Endodermal cell (in vitro differentiated cells): ENCODE measurements at regions not wholly inside any gene's neighbourhood (a gene's known extent, or its start where the extent isn't known, plus 50 kb on each side); places are given as distances from the start of the nearest gene placed in this dataset.

Experiments
- DNase-seq: peaks from one replicate; pipeline ENCODE4 v3.0.0-alpha.2; 2017
- H3K27ac ChIP-seq: 2 replicates; pipeline ENCODE4 v1.5.1; 2013; ENCODE audit warnings: mild to moderate bottlenecking, low read depth, low read length, moderate library complexity
- H3K27me3 ChIP-seq: 2 replicates; pipeline ENCODE4 v1.6.1; 2013; ENCODE audit warnings: mild to moderate bottlenecking, low read length, moderate library complexity; ENCODE audit not compliant: insufficient read depth, control insufficient read depth, poor library complexity, severe bottlenecking
- H3K36me3 ChIP-seq: 2 replicates; pipeline ENCODE4 v1.7.0; 2013; ENCODE audit warnings: mild to moderate bottlenecking, low read length, moderate library complexity; ENCODE audit not compliant: control insufficient read depth, insufficient read depth
- H3K4me1 ChIP-seq: one replicate; pipeline ENCODE4 v1.7.0; 2013; ENCODE audit warnings: low read length; ENCODE audit not compliant: control insufficient read depth, insufficient read depth
- H3K4me3 ChIP-seq: 2 replicates; pipeline ENCODE4 v1.5.1; 2013; ENCODE audit warnings: mild to moderate bottlenecking, low read length, moderate library complexity
- H3K9ac ChIP-seq: 2 replicates; pipeline ENCODE4 v1.6.1; 2013; ENCODE audit warnings: mild to moderate bottlenecking, low read length, moderate library complexity; ENCODE audit not compliant: poor library complexity, severe bottlenecking; ENCODE audit errors: extremely low read depth
- H3K9me3 ChIP-seq: 2 replicates; pipeline ENCODE4 v1.6.1; 2013; ENCODE audit warnings: mild to moderate bottlenecking, low read length, moderate library complexity; ENCODE audit not compliant: control insufficient read depth
- H3K27ac Mint-ChIP-seq: 2 replicates; pipeline ENCODE4 v1.8.0; 2020; ENCODE audit warnings: mixed read lengths
- H3K27me3 Mint-ChIP-seq: 2 replicates; pipeline ENCODE4 v1.8.0; 2021; ENCODE audit warnings: mild to moderate bottlenecking, mixed read lengths; ENCODE audit not compliant: insufficient read depth
- H3K36me3 Mint-ChIP-seq: 2 replicates; pipeline ENCODE4 v1.8.0; 2020; ENCODE audit warnings: low read depth, mixed read lengths
- H3K4me1 Mint-ChIP-seq: 2 replicates; pipeline ENCODE4 v1.8.0; 2020; ENCODE audit warnings: mixed read lengths
- H3K4me3 Mint-ChIP-seq: 2 replicates; pipeline ENCODE4 v1.8.0; 2020; ENCODE audit warnings: mild to moderate bottlenecking, moderate library complexity, mixed read lengths
- H3K9me3 Mint-ChIP-seq: 2 replicates; pipeline ENCODE4 v1.8.0; 2020; ENCODE audit warnings: mild to moderate bottlenecking, mixed read lengths
- CTCF ChIP-seq: fragments of 200-600 bp; sonication (generic); conservative IDR thresholded peaks from 2 replicates; pipeline ENCODE4 v1.5.0; 2021; ENCODE audit warnings: antibody characterized with exemption, mild to moderate bottlenecking
- WGBS, 2 experiments: methylation state at CpG; one replicate each; pipeline versions ENCODE4 v1.1.5 to v1.1.7; 2013; ENCODE audit warnings: missing lambda C conversion rate in 2 of 2, mixed read lengths in 1 of 2; ENCODE audit not compliant: insufficient coverage in 1 of 2, insufficient read length in 1 of 2; 5-methylcytosine and 5-hydroxymethylcytosine counted together

GRCh38 chr3:95200384-95200783 is 1137.5 kb downstream of the NSUN3 start:
- no peaks in the 10 kb centered on the region for H3K4me1 Mint-ChIP-seq
- no peak overlapping the region for H3K4me3 Mint-ChIP-seq
- no peak overlapping the region for H3K27ac Mint-ChIP-seq
- H3K9me3 Mint-ChIP-seq, result no peaks in the 10 kb centered on the region
- no peak for TF ChIP-seq CTCF
- Histone ChIP-seq H3K36me3 (no peaks in the 10 kb centered on the region), H3K9me3 (no peaks in the 10 kb centered on the region), H3K4me1 (no peaks in the 10 kb centered on the region), H3K27ac (no peak overlapping the region), H3K4me3 (no peak overlapping the region), H3K9ac (no peak overlapping the region), H3K27me3 (no peaks in the 10 kb centered on the region)
- no peaks in the 10 kb centered on the region for H3K27me3 Mint-ChIP-seq
- DNase-seq, result no peak
- H3K36me3 Mint-ChIP-seq, result no peaks in the 10 kb centered on the region
- 100% methylated on average over 1 of the region's 1 CpG for WGBS, 2 experiments

- peaks cover 4% of the 10 kb centered on the region for H3K36me3 Mint-ChIP-seq
- no peak for TF ChIP-seq CTCF
- Histone ChIP-seq H3K36me3 (no peaks in the 10 kb centered on the region), H3K4me3 (no peak overlapping the region), H3K27me3 (no peaks in the 10 kb centered on the region), H3K27ac (no peak overlapping the region), H3K9me3 (peaks cover 14% of the 10 kb centered on the region), H3K4me1 (no peaks in the 10 kb centered on the region), H3K9ac (no peak overlapping the region)
- no peaks in the 10 kb centered on the region for H3K4me1 Mint-ChIP-seq
- DNase-seq, result no peak
- no peak overlapping the region for H3K27ac Mint-ChIP-seq
- WGBS, 2 experiments, result 78% methylated on average over 1 of the region's 1 CpG; no CpG with 5 or more reads in 1 of the 2 experiments
- H3K9me3 Mint-ChIP-seq, result peaks cover 6% of the 10 kb centered on the region
- no peaks in the 10 kb centered on the region for H3K27me3 Mint-ChIP-seq
- no peak overlapping the region for H3K4me3 Mint-ChIP-seq
Measured at GRCh38 chr3:95210878-95211277, 1148.0 kb downstream of the NSUN3 start.

- no peaks in the 10 kb centered on the region for H3K4me1 ChIP-seq
- peaks cover 26% of the 10 kb centered on the region for H3K9me3 ChIP-seq
- no peak overlapping the region for H3K27ac ChIP-seq
- H3K4me3 ChIP-seq, result no peak overlapping the region
- Mint-ChIP-seq H3K4me1 (no peaks in the 10 kb centered on the region), H3K36me3 (peaks cover 8% of the 10 kb centered on the region), H3K9me3 (peaks cover 15% of the 10 kb centered on the region), H3K27ac (no peak overlapping the region), H3K4me3 (no peak overlapping the region), H3K27me3 (no peaks in the 10 kb centered on the region)
- no peak for TF ChIP-seq CTCF
- WGBS, 2 experiments, result 95 to 100% methylated on average over 1 to 2 of the region's 2 CpGs
- H3K27me3 ChIP-seq, result no peaks in the 10 kb centered on the region
- no peak overlapping the region for H3K9ac ChIP-seq
- DNase-seq, result no peak
- no peaks in the 10 kb centered on the region for H3K36me3 ChIP-seq
Measured at GRCh38 chr3:95212117-95212516, 1149.3 kb downstream of the NSUN3 start.
